Cardiac fibroblast (primary cell): ENCODE measurements at regions not wholly inside any gene's neighbourhood (a gene's known extent, or its start where the extent isn't known, plus 50 kb on each side); places are given as distances from the start of the nearest gene placed in this dataset.

Experiments used
- DNase-seq, 2 donors: peaks; one replicate each; pipeline versions ENCODE4 v3.0.0 to v3.0.0-alpha.2; 2010; ENCODE audit warnings: low read depth in 2 of 2
- H3K4me3 ChIP-seq, 2 donors: replicated peaks in 1 of 2; 1 replicate in 1 of 2; 2 replicates in 1 of 2; pipeline ENCODE4 v1.5.1; 2011; ENCODE audit warnings: low read depth in 2 of 2, low read length in 2 of 2, mild to moderate bottlenecking in 2 of 2, moderate library complexity in 1 of 2
- CTCF ChIP-seq: IDR thresholded peaks from one replicate; pipeline ENCODE4 v1.5.1; 2011; ENCODE audit warnings: low read depth, mild to moderate bottlenecking, low read length, inconsistent platforms

GRCh38 chr21:21673959-21674358 is 675.8 kb downstream of the NCAM2 start:
- H3K4me3 ChIP-seq = no peak overlapping the region
- no peak for TF ChIP-seq CTCF
- DNase-seq = no peak

GRCh38 chr21:21675601-21676000 is 677.4 kb downstream of the NCAM2 start:
- TF ChIP-seq CTCF = no peak
- H3K4me3 ChIP-seq = no peak overlapping the region

GRCh38 chr21:21682172-21682571 is 684.0 kb downstream of the NCAM2 start:
- peak; percentile 13 to 23 for DNase-seq
- no peak overlapping the region for H3K4me3 ChIP-seq
- TF ChIP-seq CTCF = no peak

More at GRCh38 chr21:21675601-21676000, 677.4 kb downstream of the NCAM2 start:
- DNase-seq = no peak

- no peak overlapping the region for H3K4me3 ChIP-seq
- DNase-seq = peak; percentile 51 to 52
- peak; percentile 53 for TF ChIP-seq CTCF
Observed at GRCh38 chr21:21688889-21689288, 690.7 kb downstream of the NCAM2 start.

GRCh38 chr21:21690068-21690665 is 692.0 kb downstream of the NCAM2 start:
- TF ChIP-seq CTCF = no peak
- DNase-seq = no peak

GRCh38 chr21:21712748-21713520 is 714.7 kb downstream of the NCAM2 start:
- no peak overlapping the region for H3K4me3 ChIP-seq
- no peak for TF ChIP-seq CTCF
- peak; percentile 68 to 79 for DNase-seq

More at GRCh38 chr21:21690068-21690665, 692.0 kb downstream of the NCAM2 start:
- H3K4me3 ChIP-seq = no peak overlapping the region
